Kidney (tissue), 13 donors: ENCODE measurements at regions not wholly inside any gene's neighbourhood (a gene's known extent, or its start where the extent isn't known, plus 50 kb on each side); places are given as distances from the start of the nearest gene placed in this dataset.

Source experiments
- DNase-seq, 5 donors: peaks; one replicate each; pipeline ENCODE4 v3.0.0-alpha.2; 2013 to 2020
- FAIRE-seq: peaks from 2 replicates; lab custom pipeline; 2012; peaks lifted over from hg19 to GRCh38; lab: Jason Lieb, UNC
- H3K27ac ChIP-seq, 2 donors: one replicate each; pipeline ENCODE4 v1.7.0; 2013; ENCODE audit warnings: low read depth in 2 of 2, low read length in 2 of 2, inconsistent platforms in 1 of 2
- H3K27me3 ChIP-seq: one replicate; pipeline ENCODE4 v1.7.1; 2013; ENCODE audit warnings: low read length, inconsistent platforms; ENCODE audit not compliant: control insufficient read depth, insufficient read depth
- H3K36me3 ChIP-seq, 3 donors: one replicate each; pipeline versions ENCODE4 v1.7.0 to v1.7.1; 2013; ENCODE audit warnings: low read length in 3 of 3, control low read depth in 1 of 3, inconsistent platforms in 1 of 3; ENCODE audit not compliant: insufficient read depth in 3 of 3, control insufficient read depth in 2 of 3
- H3K4me1 ChIP-seq, 3 donors: one replicate each; pipeline versions ENCODE4 v1.7.0 to v1.7.1; 2013; ENCODE audit warnings: low read length in 3 of 3, inconsistent platforms in 1 of 3, low read depth in 1 of 3; ENCODE audit not compliant: control insufficient read depth in 2 of 3, insufficient read depth in 2 of 3
- H3K4me3 ChIP-seq, 3 donors: one replicate each; pipeline versions ENCODE4 v1.7.0 to v1.8.1; 2013; ENCODE audit warnings: low read length in 3 of 3, control low read depth in 1 of 3, inconsistent platforms in 1 of 3
- H3K9ac ChIP-seq, 3 donors: one replicate each; pipeline versions ENCODE4 v1.7.0 to v1.7.1; 2013; ENCODE audit warnings: low read length in 3 of 3, control low read depth in 1 of 3, inconsistent platforms in 1 of 3
- H3K9me3 ChIP-seq, 3 donors: one replicate each; pipeline versions ENCODE4 v1.7.0 to v1.7.1; 2013; ENCODE audit warnings: low read length in 3 of 3, control low read depth in 1 of 3, inconsistent platforms in 1 of 3; ENCODE audit not compliant: control insufficient read depth in 2 of 3, insufficient read depth in 1 of 3
- CTCF ChIP-seq: IDR thresholded peaks from 3 replicates; pipeline ENCODE4 v1.5.1; 2012; ENCODE audit warnings: mild to moderate bottlenecking, moderate library complexity, borderline replicate concordance; ENCODE audit not compliant: insufficient read depth; ENCODE audit errors: extremely low read depth
- intact Hi-C: fragments of 100-400 bp; cut with DNase I; formaldehyde crosslinking; loops from one replicate; pipeline ENCODE4 v1.11.1; 2022
- donor health status: control.
- donor health status: control.
- donor health status: control.
- donor health status: control.
- donor health status: control.
- donor health status: DM: yes; HTN: yes; CAD: no.
- donor health status: Normal renal cell carcinoma (clear cell type).

DNA sequence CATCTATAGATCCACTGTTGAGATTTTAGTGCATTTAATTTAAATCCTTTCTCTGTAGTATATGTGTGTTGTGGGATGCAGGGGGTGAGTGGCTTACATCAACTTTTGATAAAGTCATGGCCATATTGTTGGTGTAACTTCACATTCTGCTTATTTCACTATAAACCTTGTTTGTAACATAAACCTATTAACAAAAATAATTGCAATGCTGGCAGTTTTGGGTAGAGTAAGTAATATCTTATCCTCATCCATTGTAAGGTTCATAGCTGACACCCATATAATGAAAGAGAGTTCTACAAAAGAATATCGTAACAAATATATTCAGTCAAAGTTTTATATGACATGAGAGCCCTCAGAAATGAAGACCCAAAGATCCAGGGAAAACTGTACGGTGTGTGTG lies 601.7 kb upstream of the ANO3 start:
- TF ChIP-seq CTCF, result no peak
- Histone ChIP-seq H3K36me3 (no peaks in the 10 kb centered on the region), H3K27me3 (no peaks in the 10 kb centered on the region), H3K4me3 (no peak overlapping the region), H3K9me3 (no peaks in the 10 kb centered on the region), H3K4me1 (no peaks in the 10 kb centered on the region), H3K27ac (no peak overlapping the region), H3K9ac (no peak overlapping the region)
- FAIRE-seq, result no peak
- intact Hi-C loops, result no loop called here
- DNase-seq, result no peak

- peak; percentile 58 for FAIRE-seq
- intact Hi-C loops, result no loop called here
- TF ChIP-seq CTCF, result peak; percentile 31
- Histone ChIP-seq H3K9ac (no peak overlapping the region), H3K4me1 (no peaks in the 10 kb centered on the region), H3K9me3 (no peaks in the 10 kb centered on the region), H3K27ac (no peak overlapping the region), H3K36me3 (no peaks in the 10 kb centered on the region), H3K27me3 (no peaks in the 10 kb centered on the region), H3K4me3 (no peak overlapping the region)
- DNase-seq, result peak in 2 of 5 donors; percentile 12 to 24
These were observed 598.2 kb upstream of the ANO3 start for GRCh38 chr11:25733777-25734176.

DNA sequence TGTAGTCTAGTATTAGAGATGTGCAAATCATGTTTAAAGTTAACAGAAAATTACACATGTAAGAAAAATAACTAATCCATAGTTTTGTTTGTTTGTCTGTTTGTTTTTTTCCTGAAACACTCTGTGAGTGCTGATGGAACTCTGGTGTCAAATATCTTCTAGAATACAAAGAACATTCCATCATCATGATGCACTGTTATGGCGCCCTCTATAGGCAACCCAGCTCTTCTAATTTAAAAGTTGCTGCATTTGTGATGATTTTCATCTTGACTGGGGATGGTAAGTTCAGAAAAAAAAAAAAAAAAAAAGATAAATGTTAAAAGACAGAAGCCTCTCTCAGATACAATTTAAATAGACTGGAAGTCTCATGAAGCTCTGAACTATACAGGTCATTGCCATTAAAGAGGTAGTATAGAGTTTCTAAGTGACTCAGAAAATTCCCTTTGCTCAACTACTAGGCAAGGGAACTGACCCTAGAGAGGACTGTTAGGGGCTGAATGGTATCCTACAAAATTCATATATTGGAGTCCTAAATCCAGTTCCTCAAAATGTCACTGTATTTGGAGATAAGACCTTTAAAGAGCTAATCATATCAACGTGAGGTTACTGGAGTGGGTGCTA lies 597.2 kb upstream of the ANO3 start:
- peak in 2 of 5 donors; percentile 43 to 45 for DNase-seq
- no peaks in the 10 kb centered on the region for H3K4me1 ChIP-seq
- H3K27ac ChIP-seq, result no peak overlapping the region
- no peaks in the 10 kb centered on the region for H3K9me3 ChIP-seq
- H3K4me3 ChIP-seq, result no peak overlapping the region
- no peak for FAIRE-seq
- no peak overlapping the region for H3K9ac ChIP-seq
- intact Hi-C loops, result no loop called here
- H3K27me3 ChIP-seq, result no peaks in the 10 kb centered on the region
- H3K36me3 ChIP-seq, result no peaks in the 10 kb centered on the region
- TF ChIP-seq CTCF, result no peak
